Right atrium auricular region (tissue), 2 donors: ENCODE measurements at regions not wholly inside any gene's neighbourhood (a gene's known extent, or its start where the extent isn't known, plus 50 kb on each side); places are given as distances from the start of the nearest gene placed in this dataset.

ENCODE experiments used
- DNase-seq: peaks from one replicate; pipeline ENCODE4 v3.0.0-alpha.2; 2019; ENCODE audit warnings: low spot score
- H3K27ac ChIP-seq, 2 donors: fragments of 200-600 bp; sonication (generic); 1 replicate in 1 of 2; 2 replicates in 1 of 2; pipeline ENCODE4 v1.5.1; 2016 to 2019
- H3K27me3 ChIP-seq, 2 donors: fragments of 200-600 bp; sonication (generic); one replicate each; pipeline versions ENCODE4 v1.5.1 to v1.6.0; 2017 to 2019
- H3K36me3 ChIP-seq: fragments of 200-600 bp; sonication (generic); one replicate; pipeline ENCODE4 v1.5.1; 2016
- H3K4me1 ChIP-seq, 2 donors: fragments of 200-600 bp; sonication (generic); one replicate each; pipeline versions ENCODE4 v1.5.1 to v1.6.0; 2017 to 2019
- H3K4me3 ChIP-seq, 2 donors: fragments of 200-600 bp; sonication (generic); 1 replicate in 1 of 2; 2 replicates in 1 of 2; pipeline ENCODE4 v1.5.1; 2017 to 2019; ENCODE audit warnings: mild to moderate bottlenecking in 1 of 2, moderate library complexity in 1 of 2
- H3K9me3 ChIP-seq, 2 donors: fragments of 200-600 bp; sonication (generic); one replicate each; pipeline ENCODE4 v1.5.1; 2019
- CTCF ChIP-seq, 2 donors: fragments of 200-600 bp; sonication (generic); IDR thresholded peaks; one replicate each; pipeline ENCODE4 v1.5.1; 2019; ENCODE audit warnings: antibody characterized with exemption in 2 of 2

GRCh38 chr11:106177311-106177710 lies 99.8 kb downstream of the AASDHPPT start:
- Histone ChIP-seq H3K4me3 (no peak overlapping the region), H3K36me3 (no peaks in the 10 kb centered on the region), H3K4me1 (no peaks in the 10 kb centered on the region), H3K9me3 (no peaks in the 10 kb centered on the region), H3K27me3 (no peaks in the 10 kb centered on the region), H3K27ac (no peak overlapping the region)
- TF ChIP-seq CTCF (IDR thresholded peaks at IDR 0.05) = no peak
- DNase-seq = no peak

- no peaks in the 10 kb centered on the region for H3K9me3 ChIP-seq
These were observed 100.9 kb downstream of the AASDHPPT start for GRCh38 chr11:106178361-106178760.

GRCh38 chr11:106179048-106179447 lies 101.6 kb downstream of the AASDHPPT start:
- Histone ChIP-seq H3K4me1 (no peaks in the 10 kb centered on the region), H3K27ac (no peak overlapping the region), H3K27me3 (no peaks in the 10 kb centered on the region), H3K9me3 (no peaks in the 10 kb centered on the region), H3K4me3 (no peak overlapping the region), H3K36me3 (no peaks in the 10 kb centered on the region)
- no peak for DNase-seq
- no peak for TF ChIP-seq CTCF (IDR thresholded peaks at IDR 0.05)

More at GRCh38 chr11:106178361-106178760, 100.9 kb downstream of the AASDHPPT start:
- TF ChIP-seq CTCF (IDR thresholded peaks at IDR 0.05) = no peak
- Histone ChIP-seq H3K27ac (no peak overlapping the region), H3K27me3 (no peaks in the 10 kb centered on the region), H3K4me1 (no peaks in the 10 kb centered on the region), H3K4me3 (no peak overlapping the region), H3K36me3 (no peaks in the 10 kb centered on the region)
- no peak for DNase-seq

GRCh38 chr11:106186630-106187029 lies 109.2 kb downstream of the AASDHPPT start:
- Histone ChIP-seq H3K4me3 (no peak overlapping the region), H3K4me1 (no peaks in the 10 kb centered on the region), H3K27ac (no peak overlapping the region), H3K9me3 (no peaks in the 10 kb centered on the region), H3K27me3 (no peaks in the 10 kb centered on the region), H3K36me3 (no peaks in the 10 kb centered on the region)
- TF ChIP-seq CTCF (IDR thresholded peaks at IDR 0.05) = no peak
- no peak for DNase-seq

- H3K27me3 ChIP-seq = no peaks in the 10 kb centered on the region
- no peak overlapping the region for H3K4me3 ChIP-seq
- H3K4me1 ChIP-seq = no peaks in the 10 kb centered on the region
- no peaks in the 10 kb centered on the region for H3K36me3 ChIP-seq
- TF ChIP-seq CTCF (IDR thresholded peaks at IDR 0.05) = no peak
- H3K9me3 ChIP-seq = no peaks in the 10 kb centered on the region
- DNase-seq = no peak
- no peak overlapping the region for H3K27ac ChIP-seq
These were observed 110.5 kb downstream of the AASDHPPT start for GRCh38 chr11:106187860-106188456.

- no peak for DNase-seq
- Histone ChIP-seq H3K36me3 (no peaks in the 10 kb centered on the region), H3K4me3 (no peak overlapping the region), H3K27me3 (no peaks in the 10 kb centered on the region), H3K9me3 (no peaks in the 10 kb centered on the region), H3K27ac (no peak overlapping the region), H3K4me1 (no peaks in the 10 kb centered on the region)
- no peak for TF ChIP-seq CTCF (IDR thresholded peaks at IDR 0.05)
These were observed 116.5 kb downstream of the AASDHPPT start for GRCh38 chr11:106193956-106194355.
